ENCODE measurements at regions not wholly inside any gene's neighbourhood (a gene's known extent, or its start where the extent isn't known, plus 50 kb on each side); places are given as distances from the start of the nearest gene placed in this dataset.
"Not testable (repeated sequence)": the region's sequence is repeated elsewhere in the genome, so short reads cannot be mapped to it uniquely, and the experiment has no call there.

GRCh38 chr1:98575955-98576354, 85.6 kb upstream of the SNX7 start:
- intact Hi-C loops (cut with DNase I) = no loop called here
- DNase-seq = no peak

GRCh38 chr1:98565951-98566350, 95.6 kb upstream of the SNX7 start:
- no peak for DNase-seq
- intact Hi-C loops (cut with DNase I) = no loop called here

DNA sequence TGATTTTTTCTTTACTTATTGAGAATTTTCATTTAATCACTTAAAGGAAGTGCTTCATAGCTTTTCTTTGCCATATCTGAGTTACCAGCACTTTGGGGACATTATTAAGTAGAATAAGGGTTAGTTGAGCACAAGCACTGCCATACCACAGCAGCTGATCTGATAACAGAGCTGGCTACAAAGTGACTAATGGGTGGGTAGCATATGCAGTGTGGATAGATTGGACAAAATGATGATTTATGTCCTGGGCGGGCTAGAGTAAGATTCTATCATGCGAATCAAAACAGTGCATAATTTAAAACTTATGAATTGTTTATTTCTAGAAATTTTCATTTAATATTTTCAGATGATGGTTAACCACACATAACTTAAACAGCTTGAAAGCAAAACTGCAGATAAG, 102.2 kb upstream of the SNX7 start:
- DNase-seq = no peak
- intact Hi-C loops (cut with DNase I) = no loop called here

GRCh38 chr1:98557895-98558294, 103.6 kb upstream of the SNX7 start:
- intact Hi-C loops (cut with DNase I) = no loop called here
- DNase-seq = no peak

DNA sequence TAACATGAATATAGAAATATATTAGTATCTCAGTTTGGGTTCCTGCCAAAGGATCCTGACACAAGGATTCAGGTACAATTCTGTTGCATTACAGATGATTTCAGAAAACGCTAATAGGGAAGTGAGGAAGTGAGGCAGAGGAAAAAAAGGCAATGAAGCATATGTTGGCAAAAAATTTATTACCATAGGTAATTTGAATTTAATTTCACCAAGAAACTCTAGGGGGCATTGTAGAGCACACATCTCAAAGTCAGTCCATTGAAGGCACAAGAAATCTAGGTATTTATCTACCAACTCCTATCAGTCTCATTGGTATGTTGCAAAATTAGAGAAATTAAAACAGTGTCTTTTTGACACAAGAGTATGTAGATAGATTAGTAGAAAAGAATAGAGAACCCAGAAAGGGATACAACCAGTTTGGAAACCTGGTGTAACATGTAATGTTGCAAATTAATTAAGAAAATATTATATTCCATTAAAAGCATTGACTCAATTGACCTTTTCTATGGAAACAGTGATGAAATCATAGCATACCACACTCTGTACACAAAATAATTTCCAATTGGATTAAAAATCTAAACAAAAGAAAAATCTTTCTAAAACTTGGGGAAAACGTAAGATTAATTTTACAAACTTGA, 104.9 kb upstream of the SNX7 start:
- DNase-seq = no peak
- intact Hi-C loops (cut with DNase I) = no loop called here

- intact Hi-C loops (cut with DNase I) = no loop called here
Observed at GRCh38 chr1:98555814-98556213, 105.7 kb upstream of the SNX7 start.

DNA sequence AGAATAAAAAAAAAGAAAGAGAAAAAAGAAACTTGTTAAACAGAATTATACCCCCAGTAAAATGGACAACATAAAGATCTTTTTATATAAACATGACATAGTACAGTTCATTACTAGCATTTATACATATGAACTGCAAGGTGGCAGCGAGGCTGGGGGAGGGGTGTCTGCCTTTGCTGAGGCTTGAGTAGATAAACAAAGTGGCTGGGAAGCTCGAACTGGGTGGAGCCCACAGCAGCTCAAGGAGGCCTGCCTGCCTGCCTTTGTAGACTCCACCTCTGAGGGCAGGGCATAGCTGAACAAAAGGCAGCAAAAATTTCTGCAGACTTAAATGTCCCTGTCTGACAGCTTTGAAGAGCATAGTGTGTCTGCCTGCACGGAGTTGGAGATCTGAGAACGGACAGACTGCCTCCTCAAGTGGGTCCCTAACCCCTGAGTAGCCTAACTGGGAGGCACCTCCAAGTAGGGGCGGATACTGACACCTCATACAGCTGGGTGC, 108.9 kb upstream of the SNX7 start:
- peak in 2 of 10 donors; percentile 21 to 63 for DNase-seq
- intact Hi-C loops (cut with DNase I) = not testable (repeated sequence)

More at GRCh38 chr1:98555814-98556213, 105.7 kb upstream of the SNX7 start:
- DNase-seq = no peak

DNA sequence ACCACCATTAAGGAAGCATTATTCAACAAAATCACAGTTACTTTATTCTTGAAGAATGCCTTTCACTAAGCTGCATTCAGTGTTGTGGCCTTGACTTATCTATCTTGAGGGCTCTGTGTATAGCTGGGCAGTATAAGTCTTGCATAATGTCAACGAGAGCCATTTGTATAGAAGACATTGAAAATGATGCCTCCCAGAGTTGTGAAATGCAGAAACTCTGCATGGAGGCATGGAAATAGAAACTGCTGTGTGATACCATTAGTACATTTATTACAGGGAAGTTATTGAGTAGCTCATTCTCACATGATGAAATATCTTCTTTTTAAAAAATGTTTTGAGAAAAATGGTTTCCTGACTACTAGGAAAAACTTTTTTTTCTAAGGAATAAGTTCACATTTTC, 111.4 kb upstream of the SNX7 start:
- intact Hi-C loops (cut with DNase I) = no loop called here
- DNase-seq = no peak

DNA sequence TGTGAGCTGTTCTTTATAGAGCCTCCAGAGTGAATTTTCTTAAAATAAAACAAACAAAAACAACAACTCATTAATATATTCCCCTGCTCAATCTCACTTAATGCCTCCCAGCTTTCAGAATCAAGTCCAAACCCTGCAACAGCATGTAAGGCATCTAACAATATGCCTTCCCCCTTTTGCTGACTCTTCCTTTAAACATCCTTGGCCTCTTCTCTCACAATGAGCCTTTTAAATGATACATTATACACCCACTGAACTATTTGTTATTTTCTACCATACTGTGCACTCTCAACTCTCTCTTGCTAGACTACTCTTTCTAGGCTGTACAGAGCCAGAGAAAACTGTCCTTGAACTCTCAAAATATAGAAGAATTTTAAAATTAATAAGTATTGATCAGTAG, 115.2 kb upstream of the SNX7 start:
- intact Hi-C loops (cut with DNase I) = no loop called here
- no peak for DNase-seq

GRCh38 chr1:98538106-98538505, 123.4 kb upstream of the SNX7 start:
- intact Hi-C loops (cut with DNase I) = no loop called here
- no peak for DNase-seq

GRCh38 chr1:98523256-98523655, 138.3 kb upstream of the SNX7 start:
- intact Hi-C loops (cut with DNase I) = no loop called here
- no peak for DNase-seq

- DNase-seq = no peak
- intact Hi-C loops (cut with DNase I) = no loop called here
Observed at GRCh38 chr1:98516306-98516705, 145.2 kb upstream of the SNX7 start.

GRCh38 chr1:98515744-98516143, 145.8 kb upstream of the SNX7 start:
- DNase-seq = no peak

GRCh38 chr1:98512216-98512615, 149.3 kb upstream of the SNX7 start:
- intact Hi-C loops (cut with DNase I); DNase-seq: not testable (repeated sequence)

More at GRCh38 chr1:98515744-98516143, 145.8 kb upstream of the SNX7 start:
- intact Hi-C loops (cut with DNase I) = no loop called here

DNA sequence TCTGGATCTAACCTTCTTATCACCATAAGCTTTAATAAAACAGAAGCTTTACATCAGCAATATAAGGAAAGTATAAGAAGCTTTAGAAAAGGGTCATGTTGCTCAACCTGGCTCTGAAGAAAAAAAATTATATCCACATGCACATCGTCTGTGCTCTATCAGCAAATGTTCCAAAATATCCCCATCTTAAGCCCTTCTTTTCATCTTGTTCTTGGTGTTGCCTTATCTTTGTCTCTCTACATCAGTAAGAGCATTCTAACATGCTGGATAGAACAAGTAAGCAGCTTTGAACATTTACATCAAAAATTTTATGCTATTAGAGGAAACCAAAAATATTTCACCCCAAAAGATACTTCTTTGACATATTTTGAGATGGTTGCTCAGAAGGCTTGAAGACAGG, 157.8 kb upstream of the SNX7 start:
- intact Hi-C loops (cut with DNase I) = no loop called here

GRCh38 chr1:98502937-98503336, 158.6 kb upstream of the SNX7 start:
- DNase-seq = no peak
- intact Hi-C loops (cut with DNase I) = no loop called here

More for the DNA sequence above, 157.8 kb upstream of the SNX7 start:
- DNase-seq = no peak

DNA sequence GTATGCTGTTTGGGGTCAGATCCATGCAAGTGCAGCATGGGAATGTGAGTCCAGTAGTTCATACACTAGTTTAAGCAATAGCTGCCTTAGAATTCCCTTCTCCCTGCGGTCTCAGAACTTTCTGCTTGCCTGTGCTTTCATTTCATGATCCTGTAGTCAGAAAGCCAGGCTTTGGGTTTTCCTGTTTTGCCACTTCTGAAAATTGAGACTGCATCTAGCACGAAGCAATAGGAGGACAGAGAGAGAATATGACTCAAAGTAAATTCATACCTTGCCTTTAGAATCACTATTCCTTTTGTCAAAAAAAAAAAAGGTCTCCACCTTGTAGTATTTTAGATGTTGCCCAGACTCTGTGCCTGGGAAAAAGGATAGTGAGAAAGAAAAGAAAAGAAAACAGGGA, 161.2 kb upstream of the SNX7 start:
- DNase-seq = no peak
- intact Hi-C loops (cut with DNase I) = no loop called here

DNA sequence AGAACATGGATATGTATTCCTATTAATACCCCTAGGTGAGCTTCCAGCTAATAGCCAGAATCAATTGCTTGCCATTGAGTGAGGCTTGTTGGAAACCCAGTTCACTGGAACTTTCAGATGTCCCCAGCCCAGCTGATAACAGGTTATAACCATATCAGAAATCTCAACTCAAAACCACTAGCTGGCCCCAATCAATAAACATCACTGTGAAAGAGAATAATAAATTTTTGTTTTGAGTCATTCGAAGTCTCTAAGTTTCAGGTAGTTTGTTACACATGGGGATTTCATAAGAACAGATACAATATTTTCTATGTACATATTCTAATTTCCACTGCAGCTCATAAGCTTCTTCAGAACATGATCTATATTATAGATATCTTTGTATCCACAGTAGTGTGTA, 162.9 kb upstream of the SNX7 start:
- intact Hi-C loops (cut with DNase I) = no loop called here
- DNase-seq = no peak

DNA sequence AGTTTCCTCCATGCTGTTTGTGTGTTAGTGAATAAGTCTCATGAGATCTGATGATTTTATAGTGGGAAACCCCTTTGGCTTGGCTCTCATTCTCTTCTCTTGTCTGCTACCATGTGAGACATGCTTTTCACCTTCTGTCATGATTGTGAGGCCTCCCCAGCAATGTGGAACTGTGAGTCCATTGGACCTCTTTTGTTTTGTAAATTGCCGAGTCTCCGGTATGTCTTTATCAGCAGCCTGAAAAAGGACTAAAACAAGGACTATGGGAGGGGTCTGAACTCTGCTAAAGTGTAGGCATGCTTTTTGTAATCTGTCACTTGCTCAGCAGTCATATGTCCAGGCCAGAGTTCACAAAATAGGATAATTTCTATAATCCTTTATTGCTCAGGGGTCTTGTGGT, 164.0 kb upstream of the SNX7 start:
- DNase-seq = no peak
- intact Hi-C loops (cut with DNase I) = no loop called here

GRCh38 chr1:98496256-98496995, 165.1 kb upstream of the SNX7 start:
- intact Hi-C loops (cut with DNase I) = no loop called here
- no peak for DNase-seq

GRCh38 chr1:98493469-98493868, 168.1 kb upstream of the SNX7 start:
- no peak for DNase-seq
- intact Hi-C loops (cut with DNase I) = no loop called here

DNA sequence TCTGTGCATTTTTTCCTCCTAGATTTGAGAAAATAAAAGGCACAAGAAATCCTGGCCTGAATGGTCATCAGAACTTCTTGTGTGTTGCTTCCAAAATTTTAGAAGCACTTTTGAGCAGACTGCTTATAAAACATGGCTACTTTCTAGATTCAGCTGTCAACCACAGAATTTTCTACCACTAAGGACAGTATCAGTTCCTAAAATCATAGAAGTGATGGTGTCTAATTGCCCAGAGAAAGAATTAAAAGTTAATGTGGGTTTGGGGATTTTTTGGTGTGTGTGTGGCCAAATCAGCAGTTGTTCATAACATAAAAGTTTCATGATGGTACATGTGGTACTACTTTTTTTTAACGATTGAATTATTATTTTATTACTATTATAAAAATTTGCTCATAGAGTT, 171.4 kb upstream of the SNX7 start:
- no peak for DNase-seq
- intact Hi-C loops (cut with DNase I) = no loop called here
